ENCODE measurements at regions not wholly inside any gene's neighbourhood (a gene's known extent, or its start where the extent isn't known, plus 50 kb on each side); places are given as distances from the start of the nearest gene placed in this dataset.

DNA sequence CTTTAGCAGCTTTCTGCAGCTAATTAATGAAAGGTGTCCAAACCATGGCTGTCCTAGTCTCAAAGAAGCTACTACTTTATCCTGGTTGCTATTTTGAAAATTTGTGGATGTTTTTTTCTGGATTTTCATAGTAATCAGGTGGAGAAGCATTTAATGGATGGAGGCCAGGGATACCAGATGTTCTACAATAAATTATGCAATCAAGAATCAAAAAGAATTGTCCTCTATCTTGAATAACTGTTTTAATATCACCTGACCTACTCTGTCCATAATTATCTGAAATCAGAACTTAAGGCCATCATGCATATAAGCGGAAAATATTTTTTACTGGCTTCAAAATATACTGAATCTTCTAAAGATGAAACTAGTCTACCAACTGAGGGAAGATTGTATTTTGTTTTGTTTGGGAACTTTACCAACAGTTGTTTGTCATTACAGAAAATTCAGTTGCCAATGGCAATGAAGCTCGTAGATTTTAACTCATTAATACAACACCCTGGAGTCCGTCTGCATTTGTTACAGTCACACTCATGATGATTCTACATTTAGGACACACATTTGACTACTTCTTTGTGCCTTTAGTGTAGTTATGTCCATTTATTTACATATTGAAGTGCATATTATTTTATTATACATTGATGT, 762.3 kb upstream of the GRM7 start:
- no peak for TF ChIP-seq GATA2 (IDR thresholded peaks at IDR 0.05; ENCODE audit: low read depth, low read length)
- TF ChIP-seq GATA3 (IDR thresholded peaks at IDR 0.05; ENCODE audit: low read depth, low read length), result no peak
